ENCODE measurements at regions not wholly inside any gene's neighbourhood (a gene's known extent, or its start where the extent isn't known, plus 50 kb on each side); places are given as distances from the start of the nearest gene placed in this dataset.

- TF ChIP-seq CTCF (IDR thresholded peaks at IDR 0.05) (no peak), POLR2A (IDR thresholded peaks at IDR 0.05) (no peak)
Measured at GRCh38 chr7:8319115-8319514, 57.1 kb upstream of the ICA1 start.

Data from Peyer's patch (tissue), 4 donors.